22Rv1 (cell line): ENCODE measurements at regions not wholly inside any gene's neighbourhood (a gene's known extent, or its start where the extent isn't known, plus 50 kb on each side); places are given as distances from the start of the nearest gene placed in this dataset.

Source experiments
- ZFX ChIP-seq: fragments of 450-650 bp; IDR thresholded peaks from 2 replicates; pipeline ENCODE4 v1.6.1; 2017; ENCODE audit warnings: antibody characterized with exemption, borderline replicate concordance
- TF ChIP-seq, protein P1 (sequence below): fragments of 450-650 bp; IDR thresholded peaks from 2 replicates; pipeline ENCODE4 v1.5.1; 2017; ENCODE audit warnings: mild to moderate bottlenecking

DNA sequence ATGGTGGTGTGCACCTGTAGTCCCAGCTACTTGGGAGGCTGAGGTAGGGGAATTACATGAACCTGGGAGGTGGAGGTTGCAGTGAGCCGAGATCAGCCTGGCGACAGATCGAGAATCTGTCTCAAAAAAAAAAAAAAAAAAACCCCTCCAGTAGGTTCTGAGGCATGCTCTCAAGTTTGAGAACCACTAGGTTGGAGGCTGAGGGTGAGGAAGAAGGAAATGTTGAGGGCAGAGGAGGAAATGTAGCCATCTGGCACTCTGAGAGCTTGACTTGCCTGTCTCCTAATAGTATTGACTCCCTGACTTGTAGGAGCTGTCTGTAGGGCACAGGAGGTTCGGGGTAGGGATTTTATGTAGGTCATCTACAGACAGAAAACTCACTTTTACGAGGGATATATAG is 204.6 kb downstream of the OPA1 start:
- TF ChIP-seq, protein P1, sequence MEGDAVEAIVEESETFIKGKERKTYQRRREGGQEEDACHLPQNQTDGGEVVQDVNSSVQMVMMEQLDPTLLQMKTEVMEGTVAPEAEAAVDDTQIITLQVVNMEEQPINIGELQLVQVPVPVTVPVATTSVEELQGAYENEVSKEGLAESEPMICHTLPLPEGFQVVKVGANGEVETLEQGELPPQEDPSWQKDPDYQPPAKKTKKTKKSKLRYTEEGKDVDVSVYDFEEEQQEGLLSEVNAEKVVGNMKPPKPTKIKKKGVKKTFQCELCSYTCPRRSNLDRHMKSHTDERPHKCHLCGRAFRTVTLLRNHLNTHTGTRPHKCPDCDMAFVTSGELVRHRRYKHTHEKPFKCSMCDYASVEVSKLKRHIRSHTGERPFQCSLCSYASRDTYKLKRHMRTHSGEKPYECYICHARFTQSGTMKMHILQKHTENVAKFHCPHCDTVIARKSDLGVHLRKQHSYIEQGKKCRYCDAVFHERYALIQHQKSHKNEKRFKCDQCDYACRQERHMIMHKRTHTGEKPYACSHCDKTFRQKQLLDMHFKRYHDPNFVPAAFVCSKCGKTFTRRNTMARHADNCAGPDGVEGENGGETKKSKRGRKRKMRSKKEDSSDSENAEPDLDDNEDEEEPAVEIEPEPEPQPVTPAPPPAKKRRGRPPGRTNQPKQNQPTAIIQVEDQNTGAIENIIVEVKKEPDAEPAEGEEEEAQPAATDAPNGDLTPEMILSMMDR: no peak
- no peak for TF ChIP-seq ZFX
